ENCODE measurements at regions not wholly inside any gene's neighbourhood (a gene's known extent, or its start where the extent isn't known, plus 50 kb on each side); places are given as distances from the start of the nearest gene placed in this dataset.

DNA sequence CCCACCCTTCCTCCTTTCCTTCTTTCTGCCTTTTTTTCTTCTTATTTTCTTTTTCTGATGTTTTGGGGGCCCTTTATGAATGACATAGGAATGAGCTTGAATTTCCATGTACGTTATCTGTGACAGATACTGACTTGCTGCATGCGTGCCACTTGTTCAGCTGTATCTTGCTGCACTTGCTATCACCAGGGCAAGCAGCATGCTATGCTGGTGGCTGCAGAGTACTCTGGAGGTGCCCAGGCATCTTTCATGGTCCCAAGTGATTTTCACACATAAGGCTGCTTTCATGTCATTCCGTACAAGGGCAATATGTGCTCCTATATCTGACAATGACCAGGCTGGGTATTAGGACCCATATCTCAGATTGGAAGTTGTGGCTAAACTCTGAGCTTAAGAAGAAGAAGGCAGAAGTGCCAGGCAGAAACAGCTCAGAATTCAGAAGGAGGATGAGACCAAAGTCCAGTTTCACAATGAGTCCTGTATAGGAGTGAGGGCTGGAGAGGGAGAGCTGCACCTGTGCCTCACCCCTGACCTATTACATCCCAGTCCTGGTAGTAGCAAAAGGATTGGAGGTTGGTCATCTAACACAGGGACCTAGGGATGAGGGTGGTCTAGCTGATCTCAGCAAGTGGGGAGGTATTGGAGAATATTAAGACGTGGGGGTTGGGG, 299.0 kb upstream of the DDHD1 start (continued):
- no peak for TF ChIP-seq TCFL5 (CRISPR knock-in tag; conservative IDR thresholded peaks at IDR 0.05)
- no peak for TF ChIP-seq NR2C1 (IDR thresholded peaks at IDR 0.05)
- TF ChIP-seq NR2C1 (tag; IDR thresholded peaks at IDR 0.05) = no peak
- TF ChIP-seq TBL1XR1 (IDR thresholded peaks at IDR 0.05; ENCODE audit: low read length in 2 of 2) = no peak

DNA sequence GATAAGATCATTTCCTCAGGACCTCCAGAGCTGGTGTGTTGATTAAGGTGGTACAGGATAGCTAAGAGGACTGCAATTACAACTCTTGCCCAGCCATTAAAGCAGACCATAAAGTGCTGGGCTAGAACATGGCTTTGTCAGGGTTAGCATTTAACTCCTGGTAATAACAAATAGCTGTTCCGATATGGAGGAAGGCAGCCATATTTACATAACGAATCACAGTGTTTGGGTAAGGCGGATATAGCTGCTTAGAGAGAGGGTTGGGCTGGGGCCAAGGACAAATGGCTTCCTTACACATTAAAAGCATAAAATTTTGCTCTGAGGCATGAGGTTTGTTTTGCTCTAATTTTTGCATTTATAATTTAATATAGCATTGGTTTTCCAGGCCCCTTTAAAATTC, 297.7 kb upstream of the DDHD1 start:
- no peak overlapping the region for H3K27ac ChIP-seq (ENCODE audit: extremely low read depth, low read depth, low read length)
- H3K9me3 ChIP-seq (replicated peaks; ENCODE audit: control insufficient read depth, insufficient read depth, low read depth, low read length) = no peaks in the 10 kb centered on the region
- 0% methylated on average over 3 of the region's 3 CpGs for WGBS (ENCODE audit: insufficient coverage, low coverage, missing lambda C conversion rate)
- no peak overlapping the region for H2AFZ ChIP-seq (ENCODE audit: low read depth, low read length)
- H3K27me3 ChIP-seq (ENCODE audit: control insufficient read depth in 2 of 2, insufficient read depth in 2 of 2, low read length in 2 of 2) = no peaks in the 10 kb centered on the region
- BruUV-seq (replicated peaks) = no TSS peak
- H3K36me3 ChIP-seq (ENCODE audit: control insufficient read depth, insufficient read depth, low read length) = no peaks in the 10 kb centered on the region
- H3K9ac ChIP-seq (ENCODE audit: insufficient read depth in 1 of 2, low read depth in 2 of 2, low read length in 2 of 2) = no peak overlapping the region
- no peaks in the 10 kb centered on the region for H3K79me2 ChIP-seq (ENCODE audit: control insufficient read depth, insufficient read depth, low read length)
- H3K4me3 ChIP-seq = no peak overlapping the region
- DNase-seq (ENCODE audit: extremely low read depth in 1 of 4, low spot score in 3 of 4) (no peak), ATAC-seq (no peak), FAIRE-seq (no peak)
- intact Hi-C loops (cut with micrococcal nuclease) (no loop called here), in situ Hi-C loops (cut with MboI) (no loop called here)
- POLR2A ChIA-PET = no interaction called here
- H3K4me1 ChIP-seq (replicated peaks in 1 of 2; ENCODE audit: control insufficient read depth in 2 of 2, insufficient read depth in 2 of 2, low read length in 2 of 2) = no peaks in the 10 kb centered on the region
- TF ChIP-seq, protein P1, sequence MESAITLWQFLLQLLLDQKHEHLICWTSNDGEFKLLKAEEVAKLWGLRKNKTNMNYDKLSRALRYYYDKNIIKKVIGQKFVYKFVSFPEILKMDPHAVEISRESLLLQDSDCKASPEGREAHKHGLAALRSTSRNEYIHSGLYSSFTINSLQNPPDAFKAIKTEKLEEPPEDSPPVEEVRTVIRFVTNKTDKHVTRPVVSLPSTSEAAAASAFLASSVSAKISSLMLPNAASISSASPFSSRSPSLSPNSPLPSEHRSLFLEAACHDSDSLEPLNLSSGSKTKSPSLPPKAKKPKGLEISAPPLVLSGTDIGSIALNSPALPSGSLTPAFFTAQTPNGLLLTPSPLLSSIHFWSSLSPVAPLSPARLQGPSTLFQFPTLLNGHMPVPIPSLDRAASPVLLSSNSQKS (CRISPR knock-in tag; IDR thresholded peaks at IDR 0.05) = no peak
- no peak for TF ChIP-seq L3MBTL2 (IDR thresholded peaks at IDR 0.05)
- no peak for TF ChIP-seq XRCC5 (IDR thresholded peaks at IDR 0.05; ENCODE audit: low read depth, low read length)
- TF ChIP-seq SNIP1 (IDR thresholded peaks at IDR 0.05; ENCODE audit: low read depth) = no peak
- H3K9me1 ChIP-seq (ENCODE audit: control insufficient read depth, insufficient read depth, low read length) = no peaks in the 10 kb centered on the region
- no peaks in the 10 kb centered on the region for H4K20me1 ChIP-seq (replicated peaks; ENCODE audit: control insufficient read depth, insufficient read depth, low read length)
- CTCF ChIA-PET (ENCODE audit: low intra/inter-chr PET ratio) = no interaction called here
- no peak overlapping the region for H3K4me2 ChIP-seq (ENCODE audit: insufficient read depth, low read length)
